A673 (cell line): ENCODE measurements at regions not wholly inside any gene's neighbourhood (a gene's known extent, or its start where the extent isn't known, plus 50 kb on each side); places are given as distances from the start of the nearest gene placed in this dataset.

Experiments used
- BruUV-seq: library from RNA; stranded (reverse); fragments of 400-500 nt; replicated peaks from 2 replicates; lab custom pipeline; 2021; lab: Mats Ljungman, UMichigan
- CTCF ChIA-PET: fragments of 300-600 bp; sonication (Branson Sonifier 250); formaldehyde crosslinking; loops from one replicate; lab custom pipeline; 2022; ENCODE audit warnings: antibody characterized with exemption; lab: Charles Lee
- POLR2A ChIA-PET: fragments of 300-600 bp; sonication (Branson Sonifier 250); formaldehyde crosslinking; loops from one replicate; lab custom pipeline; 2022; ENCODE audit warnings: antibody characterized with exemption; ENCODE audit not compliant: low non-redundant PET; lab: Charles Lee
- DNase-seq: peaks from one replicate; pipeline ENCODE4 v3.0.0-alpha.2; 2015; ENCODE audit warnings: low spot score
- H3K27ac ChIP-seq: fragments of 200-600 bp; sonication (generic); 2 replicates; pipeline ENCODE4 v1.5.1; 2016; ENCODE audit warnings: mixed run types, low read depth, mild to moderate bottlenecking, mixed read lengths, antibody characterized with exemption, low read length; ENCODE audit not compliant: poor library complexity, severe bottlenecking
- H3K27me3 ChIP-seq: fragments of 200-600 bp; sonication (generic); replicated peaks from 2 replicates; pipeline ENCODE4 v1.6.1; 2017; ENCODE audit warnings: mixed run types, low read depth, mild to moderate bottlenecking, mixed read lengths, antibody characterized with exemption, low read length; ENCODE audit not compliant: insufficient read depth, poor library complexity
- H3K36me3 ChIP-seq: fragments of 200-600 bp; sonication (generic); 2 replicates; pipeline ENCODE4 v1.6.1; 2016; ENCODE audit warnings: mixed run types, mild to moderate bottlenecking, mixed read lengths, antibody characterized with exemption, low read length; ENCODE audit not compliant: insufficient read depth, poor library complexity, severe bottlenecking
- H3K4me1 ChIP-seq: fragments of 200-600 bp; sonication (generic); 2 replicates; pipeline ENCODE4 v1.6.1; 2017; ENCODE audit warnings: mixed run types, mild to moderate bottlenecking, mixed read lengths, antibody characterized with exemption, low read length; ENCODE audit not compliant: insufficient read depth, poor library complexity, severe bottlenecking
- H3K4me3 ChIP-seq: fragments of 200-600 bp; sonication (generic); 2 replicates; pipeline ENCODE4 v1.5.1; 2016; ENCODE audit warnings: low read depth, mixed run types, mild to moderate bottlenecking, mixed read lengths, low read length; ENCODE audit not compliant: poor library complexity, severe bottlenecking
- H3K9me3 ChIP-seq: fragments of 200-600 bp; sonication (generic); 2 replicates; pipeline ENCODE4 v1.6.1; 2016; ENCODE audit warnings: mixed run types, low read depth, mild to moderate bottlenecking, mixed read lengths, antibody characterized with exemption, low read length; ENCODE audit not compliant: poor library complexity, severe bottlenecking
- CTCF ChIP-seq: fragments of 300-800, 200-600 bp; sonication (generic); conservative IDR thresholded peaks from 2 replicates; pipeline ENCODE4 v1.5.1; 2017; ENCODE audit warnings: low read depth, mild to moderate bottlenecking, antibody characterized with exemption, low read length, moderate library complexity, mixed read lengths
- EZH2 ChIP-seq: fragments of 200-600 bp; sonication (generic); IDR thresholded peaks from 2 replicates; pipeline ENCODE4 v1.6.1; 2017; ENCODE audit warnings: borderline replicate concordance, low read depth, mild to moderate bottlenecking, mixed read lengths, antibody characterized with exemption, low read length; ENCODE audit not compliant: poor library complexity, severe bottlenecking
- intact Hi-C: fragments of 100-400 bp; cut with micrococcal nuclease; formaldehyde crosslinking; loops from one replicate; pipeline ENCODE4 v1.10.0; 2022; ENCODE audit not compliant: unreplicated experiment

GRCh38 chr20:39206899-39207564, 244.9 kb downstream of the DHX35 start:
- no peak for DNase-seq
- Histone ChIP-seq H3K4me3 (no peak overlapping the region), H3K4me1 (no peaks in the 10 kb centered on the region), H3K27me3 (peaks cover 28% of the 10 kb centered on the region), H3K9me3 (no peaks in the 10 kb centered on the region), H3K36me3 (no peaks in the 10 kb centered on the region), H3K27ac (no peak overlapping the region)
- TF ChIP-seq EZH2 (no peak), CTCF (no peak)
- POLR2A ChIA-PET: no interaction called here
- intact Hi-C loops: no loop called here
- CTCF ChIA-PET: no interaction called here
- BruUV-seq: no TSS peak

GRCh38 chr20:39195582-39196021, 233.5 kb downstream of the DHX35 start:
- peaks cover 8% of the 10 kb centered on the region for H3K27me3 ChIP-seq
- BruUV-seq: no TSS peak
- intact Hi-C loops: no loop called here
- ChIA-PET POLR2A (no interaction called here), CTCF (no interaction called here)
- DNase-seq: peak; percentile 25
- no peak overlapping the region for H3K27ac ChIP-seq
- no peak overlapping the region for H3K4me3 ChIP-seq
- TF ChIP-seq EZH2 (no peak), CTCF (no peak)
- H3K4me1 ChIP-seq: no peaks in the 10 kb centered on the region
- no peaks in the 10 kb centered on the region for H3K36me3 ChIP-seq
- H3K9me3 ChIP-seq: no peaks in the 10 kb centered on the region

DNA sequence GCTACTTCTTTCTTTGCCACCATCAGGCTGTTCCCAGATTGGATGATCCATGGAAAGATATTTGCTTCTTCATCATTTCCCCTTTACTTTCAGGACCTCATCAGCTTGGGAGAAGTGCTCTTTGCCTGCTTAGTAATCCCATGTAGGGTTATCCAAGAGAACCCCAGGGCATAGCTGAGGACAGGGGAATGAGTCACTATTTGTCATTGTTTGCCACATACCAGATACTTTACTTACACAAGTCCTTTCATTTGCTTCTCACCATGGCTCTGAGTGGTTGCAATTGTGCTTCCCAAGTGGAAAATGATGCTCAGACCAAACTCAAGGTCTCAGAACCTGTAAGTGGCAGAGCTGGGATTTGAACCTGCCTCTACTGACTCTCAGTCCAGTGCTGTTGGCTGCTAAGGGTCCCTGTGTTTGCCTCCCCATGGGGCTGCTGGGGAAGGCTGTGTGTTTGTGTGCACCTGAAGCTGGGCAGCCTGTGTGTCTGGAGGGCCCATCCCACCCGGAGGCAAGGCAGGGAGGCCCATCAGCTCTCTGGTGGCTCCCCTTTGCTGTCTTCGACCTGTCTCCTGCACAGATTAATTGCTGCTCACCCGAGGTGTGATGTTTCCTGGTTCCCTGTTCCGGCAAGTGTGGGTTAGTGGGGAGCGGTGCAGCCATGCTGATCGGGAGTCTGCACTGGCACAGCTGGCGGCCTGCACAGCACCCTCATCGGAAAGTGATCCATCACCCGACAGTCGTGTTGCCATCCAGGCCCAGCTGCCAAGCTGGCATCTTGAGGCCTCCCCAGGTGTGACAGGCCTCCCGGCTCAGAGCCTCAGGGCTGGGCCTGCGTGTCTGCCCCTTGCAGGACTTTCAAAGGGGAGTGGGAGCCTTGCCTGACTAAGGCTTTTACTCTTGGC, 228.8 kb downstream of the DHX35 start:
- ChIA-PET CTCF (no interaction called here), POLR2A (no interaction called here)
- DNase-seq: no peak
- no peaks in the 10 kb centered on the region for H3K4me1 ChIP-seq
- no peak overlapping the region for H3K27ac ChIP-seq
- H3K4me3 ChIP-seq: no peak overlapping the region
- BruUV-seq: no TSS peak
- intact Hi-C loops: no loop called here
- no peaks in the 10 kb centered on the region for H3K36me3 ChIP-seq
- no peaks in the 10 kb centered on the region for H3K9me3 ChIP-seq
- TF ChIP-seq CTCF: no peak
- no peak for TF ChIP-seq EZH2
- peaks cover 7% of the 10 kb centered on the region for H3K27me3 ChIP-seq
